Right lobe of liver (tissue), 6 donors: ENCODE measurements at regions not wholly inside any gene's neighbourhood (a gene's known extent, or its start where the extent isn't known, plus 50 kb on each side); places are given as distances from the start of the nearest gene placed in this dataset.

Experiments used
- ATAC-seq, 4 donors: fragments of 200-7000 bp; cut with Tn5 transposase; one replicate each; pipeline ENCODE4 v1.9.1; 2020; ENCODE audit warnings: mild to moderate bottlenecking in 4 of 4, moderate library complexity in 4 of 4
- DNase-seq, 3 donors: peaks; one replicate each; pipeline ENCODE4 v3.0.0-alpha.2; 2020
- H3K27ac ChIP-seq, 3 donors: fragments of 200-600 bp; one replicate each; pipeline ENCODE4 v1.8.0; 2022
- H3K27me3 ChIP-seq, 2 donors: fragments of 200-600 bp; one replicate each; pipeline ENCODE4 v1.8.0; 2022
- H3K36me3 ChIP-seq, 4 donors: fragments of 200-600 bp; sonication (generic) in 1 of 4; one replicate each; pipeline versions ENCODE4 v1.5.1 to v1.8.0; 2017 to 2022; ENCODE audit warnings: control low read depth in 1 of 4
- H3K4me1 ChIP-seq, 4 donors: fragments of 200-600 bp; sonication (generic) in 1 of 4; one replicate each; pipeline versions ENCODE4 v1.5.1 to v1.8.0; 2017 to 2022; ENCODE audit warnings: control low read depth in 1 of 4
- H3K4me3 ChIP-seq, 3 donors: fragments of 200-600 bp; one replicate each; pipeline ENCODE4 v1.8.0; 2022
- H3K9me3 ChIP-seq, 4 donors: fragments of 200-600 bp; sonication (generic) in 1 of 4; one replicate each; pipeline versions ENCODE4 v1.5.1 to v1.8.0; 2017 to 2022; ENCODE audit warnings: control low read depth in 1 of 4
- CTCF ChIP-seq, 4 donors: fragments of 200-600 bp in 3 of 4; fragments of 450-650 bp in 1 of 4; IDR thresholded peaks; one replicate each; pipeline versions ENCODE4 v1.5.1 to v1.8.0; 2016 to 2022; ENCODE audit warnings: antibody characterized with exemption in 4 of 4, mild to moderate bottlenecking in 2 of 4
- POLR2A ChIP-seq: fragments of 450-650 bp; IDR thresholded peaks from one replicate; pipeline ENCODE4 v1.6.1; 2017; ENCODE audit warnings: antibody characterized with exemption, mild to moderate bottlenecking
- WGBS: methylation state at CpG from one replicate; pipeline ENCODE4 v1.1.6; 2018; ENCODE audit warnings: low coverage, low lambda C conversion rate; ENCODE audit not compliant: insufficient coverage; ENCODE audit errors: missing lambda C conversion rate; 5-methylcytosine and 5-hydroxymethylcytosine counted together
- intact Hi-C, 2 donors: fragments of 100-400 bp; cut with DNase I; formaldehyde crosslinking; loops; one replicate each; pipeline versions ENCODE4 v1.11.2 to v1.14.1; 2022
- donor health status: DM: no; HTN: yes; CAD: no.
- donor health status: DM: no; HTN: no; CAD: no.
- donor health status: DM: no; HTN: no; CAD: no.
- donor health status: DM: no; HTN: yes; CAD: no.
- donor health status: DM: no; HTN: yes; CAD: no.

GRCh38 chr2:172181840-172182239 lies 79.1 kb upstream of the DLX2 start:
- ATAC-seq (no peak), DNase-seq (no peak)
- Histone ChIP-seq H3K4me1 (no peaks in the 10 kb centered on the region), H3K27ac (no peak overlapping the region), H3K27me3 (no peaks in the 10 kb centered on the region), H3K4me3 (no peak overlapping the region), H3K9me3 (no peaks in the 10 kb centered on the region), H3K36me3 (no peaks in the 10 kb centered on the region)
- 20% methylated on average over 1 of the region's 3 CpGs for WGBS
- no peak for TF ChIP-seq CTCF (IDR thresholded peaks at IDR 0.05)
- no peak for TF ChIP-seq POLR2A
- intact Hi-C loops: no loop called here

GRCh38 chr2:172182624-172183023 lies 79.9 kb upstream of the DLX2 start:
- ATAC-seq: no peak
- WGBS: 49% methylated on average over 4 of the region's 4 CpGs
- H3K27me3 ChIP-seq: no peaks in the 10 kb centered on the region

GRCh38 chr2:172193331-172194089 lies 90.8 kb upstream of the DLX2 start:
- intact Hi-C loops: no loop called here

More at GRCh38 chr2:172182624-172183023, 79.9 kb upstream of the DLX2 start:
- Histone ChIP-seq H3K27ac (no peak overlapping the region), H3K36me3 (no peaks in the 10 kb centered on the region), H3K4me3 (no peak overlapping the region), H3K4me1 (no peaks in the 10 kb centered on the region), H3K9me3 (no peaks in the 10 kb centered on the region)
- TF ChIP-seq POLR2A: no peak
- no peak for TF ChIP-seq CTCF (IDR thresholded peaks at IDR 0.05)
- no peak for DNase-seq
- intact Hi-C loops: no loop called here

GRCh38 chr2:172195836-172196376 lies 93.2 kb upstream of the DLX2 start:
- Histone ChIP-seq H3K27ac (no peak overlapping the region), H3K4me1 (no peaks in the 10 kb centered on the region), H3K36me3 (no peaks in the 10 kb centered on the region), H3K4me3 (no peak overlapping the region), H3K9me3 (peaks cover 0 to 3% (median 0%) of the 10 kb centered on the region in 4 donors), H3K27me3 (no peaks in the 10 kb centered on the region)
- TF ChIP-seq POLR2A (no peak), CTCF (IDR thresholded peaks at IDR 0.05) (no peak)
- intact Hi-C loops: no loop called here
- WGBS: 70% methylated on average over 3 of the region's 6 CpGs
- ATAC-seq: no peak
- no peak for DNase-seq

More at GRCh38 chr2:172193331-172194089, 90.8 kb upstream of the DLX2 start:
- DNase-seq (no peak), ATAC-seq (no peak)
- Histone ChIP-seq H3K36me3 (no peaks in the 10 kb centered on the region), H3K4me1 (no peaks in the 10 kb centered on the region), H3K27me3 (no peaks in the 10 kb centered on the region), H3K4me3 (no peak overlapping the region), H3K27ac (no peak overlapping the region), H3K9me3 (peaks cover 0 to 3% (median 0%) of the 10 kb centered on the region in 4 donors)
- no peak for TF ChIP-seq POLR2A
- no peak for TF ChIP-seq CTCF (IDR thresholded peaks at IDR 0.05)
- 76% methylated on average over 6 of the region's 6 CpGs for WGBS
